ENCODE measurements at regions not wholly inside any gene's neighbourhood (a gene's known extent, or its start where the extent isn't known, plus 50 kb on each side); places are given as distances from the start of the nearest gene placed in this dataset.
"Not testable (repeated sequence)": the region's sequence is repeated elsewhere in the genome, so short reads cannot be mapped to it uniquely, and the experiment has no call there.

- no peak overlapping the region for H3K4me2 ChIP-seq (ENCODE audit: insufficient read depth, low read length)
- H3K9me3 ChIP-seq (ENCODE audit: insufficient read depth, low read length, severe bottlenecking) = no peaks in the 10 kb centered on the region
- H2AFZ ChIP-seq (ENCODE audit: low read depth, low read length) = no peak overlapping the region
- no peaks in the 10 kb centered on the region for H3K36me3 ChIP-seq (ENCODE audit: insufficient read depth, low read length)
- no peaks in the 10 kb centered on the region for H3K4me1 ChIP-seq (ENCODE audit: insufficient read depth, low read length)
- no peaks in the 10 kb centered on the region for H4K20me1 ChIP-seq (ENCODE audit: insufficient read depth, low read length)
- ATAC-seq (ENCODE audit: insufficient read depth, low read depth) (no peak), DNase-seq (no peak)
- no peak for TF ChIP-seq CTCF (IDR thresholded peaks at IDR 0.05; ENCODE audit: borderline replicate concordance, extremely low read depth, low read length, poor library complexity, severe bottlenecking)
- no peak for TF ChIP-seq EZH2 (IDR thresholded peaks at IDR 0.05; ENCODE audit: borderline replicate concordance, low read depth, low read length, severe bottlenecking)
- H3K27me3 ChIP-seq (ENCODE audit: insufficient read depth, low read length, poor library complexity) = no peaks in the 10 kb centered on the region
- no peak overlapping the region for H3K27ac ChIP-seq (ENCODE audit: low read length)
- H3K4me3 ChIP-seq (ENCODE audit: low read depth in 1 of 2, low read length in 2 of 2) = no peak overlapping the region
- H3K9ac ChIP-seq (ENCODE audit: low read depth, low read length) = no peak overlapping the region
- no peaks in the 10 kb centered on the region for H3K79me2 ChIP-seq (ENCODE audit: insufficient read depth, low read length)
Observed at GRCh38 chr1:106398391-106398790, 658.1 kb upstream of the PRMT6 start.

- H3K27ac ChIP-seq (ENCODE audit: low read length) = no peak overlapping the region
- H4K20me1 ChIP-seq (ENCODE audit: insufficient read depth, low read length) = no peaks in the 10 kb centered on the region
- no peak for ATAC-seq (ENCODE audit: insufficient read depth, low read depth)
- no peaks in the 10 kb centered on the region for H3K36me3 ChIP-seq (ENCODE audit: insufficient read depth, low read length)
- no peaks in the 10 kb centered on the region for H3K4me1 ChIP-seq (ENCODE audit: insufficient read depth, low read length)
- H3K27me3 ChIP-seq (ENCODE audit: insufficient read depth, low read length, poor library complexity) = no peaks in the 10 kb centered on the region
- no peak overlapping the region for H3K9ac ChIP-seq (ENCODE audit: low read depth, low read length)
- no peak overlapping the region for H3K4me3 ChIP-seq (ENCODE audit: low read depth in 1 of 2, low read length in 2 of 2)
- no peak overlapping the region for H2AFZ ChIP-seq (ENCODE audit: low read depth, low read length)
- no peak overlapping the region for H3K4me2 ChIP-seq (ENCODE audit: insufficient read depth, low read length)
- DNase-seq = no peak
- TF ChIP-seq CTCF (IDR thresholded peaks at IDR 0.05; ENCODE audit: borderline replicate concordance, extremely low read depth, low read length, poor library complexity, severe bottlenecking) (no peak), EZH2 (IDR thresholded peaks at IDR 0.05; ENCODE audit: borderline replicate concordance, low read depth, low read length, severe bottlenecking) (no peak)
- no peaks in the 10 kb centered on the region for H3K79me2 ChIP-seq (ENCODE audit: insufficient read depth, low read length)
- no peaks in the 10 kb centered on the region for H3K9me3 ChIP-seq (ENCODE audit: insufficient read depth, low read length, severe bottlenecking)
Observed at GRCh38 chr1:106406114-106406513, 650.4 kb upstream of the PRMT6 start.

- not testable (repeated sequence) for ATAC-seq (ENCODE audit: insufficient read depth, low read depth); H3K9ac ChIP-seq (ENCODE audit: low read depth, low read length); H3K9me3 ChIP-seq (ENCODE audit: insufficient read depth, low read length, severe bottlenecking); H3K27ac ChIP-seq (ENCODE audit: low read length); H4K20me1 ChIP-seq (ENCODE audit: insufficient read depth, low read length); H3K27me3 ChIP-seq (ENCODE audit: insufficient read depth, low read length, poor library complexity); H2AFZ ChIP-seq (ENCODE audit: low read depth, low read length); H3K4me3 ChIP-seq (ENCODE audit: low read depth in 1 of 2, low read length in 2 of 2); H3K4me2 ChIP-seq (ENCODE audit: insufficient read depth, low read length); H3K36me3 ChIP-seq (ENCODE audit: insufficient read depth, low read length); DNase-seq; H3K79me2 ChIP-seq (ENCODE audit: insufficient read depth, low read length); H3K4me1 ChIP-seq (ENCODE audit: insufficient read depth, low read length)
Observed at GRCh38 chr1:106412321-106412720, 644.2 kb upstream of the PRMT6 start.

GRCh38 chr1:106435269-106435668 lies 621.2 kb upstream of the PRMT6 start:
- no peaks in the 10 kb centered on the region for H3K27me3 ChIP-seq (ENCODE audit: insufficient read depth, low read length, poor library complexity)
- DNase-seq (no peak), ATAC-seq (ENCODE audit: insufficient read depth, low read depth) (no peak)
- no peak overlapping the region for H2AFZ ChIP-seq (ENCODE audit: low read depth, low read length)
- TF ChIP-seq CTCF (IDR thresholded peaks at IDR 0.05; ENCODE audit: borderline replicate concordance, extremely low read depth, low read length, poor library complexity, severe bottlenecking) = no peak
- no peak for TF ChIP-seq EZH2 (IDR thresholded peaks at IDR 0.05; ENCODE audit: borderline replicate concordance, low read depth, low read length, severe bottlenecking)
- H3K9me3 ChIP-seq (ENCODE audit: insufficient read depth, low read length, severe bottlenecking) = no peaks in the 10 kb centered on the region
- no peak overlapping the region for H3K4me2 ChIP-seq (ENCODE audit: insufficient read depth, low read length)
- H4K20me1 ChIP-seq (ENCODE audit: insufficient read depth, low read length) = no peaks in the 10 kb centered on the region
- no peaks in the 10 kb centered on the region for H3K4me1 ChIP-seq (ENCODE audit: insufficient read depth, low read length)
- no peak overlapping the region for H3K4me3 ChIP-seq (ENCODE audit: low read depth in 1 of 2, low read length in 2 of 2)
- no peak overlapping the region for H3K9ac ChIP-seq (ENCODE audit: low read depth, low read length)
- H3K79me2 ChIP-seq (ENCODE audit: insufficient read depth, low read length) = no peaks in the 10 kb centered on the region
- no peak overlapping the region for H3K27ac ChIP-seq (ENCODE audit: low read length)
- no peaks in the 10 kb centered on the region for H3K36me3 ChIP-seq (ENCODE audit: insufficient read depth, low read length)
